HG03196 (cell line): ENCODE measurements at regions not wholly inside any gene's neighbourhood (a gene's known extent, or its start where the extent isn't known, plus 50 kb on each side); places are given as distances from the start of the nearest gene placed in this dataset.

Experiments used
- ATAC-seq: cut with Tn5 transposase; IDR thresholded peaks from one replicate; pipeline ENCODE4 v1.9.1; 2021; ENCODE audit not compliant: unreplicated experiment

DNA sequence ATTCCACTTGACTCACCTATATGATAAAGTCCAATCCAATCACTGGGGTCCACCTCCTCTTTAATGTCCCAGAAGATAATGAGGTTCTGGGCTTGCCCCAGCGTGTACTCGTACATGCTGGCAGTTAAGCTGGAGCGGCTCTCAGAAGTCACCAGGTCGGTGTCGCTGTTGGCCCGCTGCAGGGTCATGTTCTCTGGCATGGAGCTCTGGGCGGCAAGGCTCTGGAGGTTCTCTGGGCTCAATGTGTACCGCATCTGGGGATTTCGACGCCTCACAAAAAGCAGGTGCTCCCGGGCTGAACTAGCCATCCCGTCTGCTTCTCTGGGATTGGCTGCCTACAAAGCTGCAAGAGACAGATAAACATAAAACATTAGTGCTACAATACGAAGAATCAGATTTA is 206.4 kb upstream of the CCDC150 start:
- ATAC-seq, result no peak

DNA sequence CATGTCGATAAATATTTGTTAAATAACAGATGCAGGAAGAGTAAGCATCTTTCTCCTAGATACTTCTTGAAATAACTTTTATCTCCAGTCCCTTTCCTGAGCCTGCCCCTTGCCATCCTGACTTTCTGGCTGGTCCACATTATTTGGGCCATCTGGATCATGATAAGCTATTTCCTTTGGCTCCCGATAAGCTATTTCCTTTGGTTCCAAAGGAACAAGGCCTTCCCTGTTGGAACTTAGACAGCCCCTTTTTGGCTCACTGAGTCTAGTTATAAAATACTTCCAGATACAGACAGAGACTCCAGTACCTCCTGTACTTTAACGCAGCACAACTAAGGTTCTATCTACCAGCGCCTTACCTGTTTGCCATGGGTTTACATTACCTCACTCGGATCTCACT is 205.3 kb upstream of the CCDC150 start:
- no peak for ATAC-seq

DNA sequence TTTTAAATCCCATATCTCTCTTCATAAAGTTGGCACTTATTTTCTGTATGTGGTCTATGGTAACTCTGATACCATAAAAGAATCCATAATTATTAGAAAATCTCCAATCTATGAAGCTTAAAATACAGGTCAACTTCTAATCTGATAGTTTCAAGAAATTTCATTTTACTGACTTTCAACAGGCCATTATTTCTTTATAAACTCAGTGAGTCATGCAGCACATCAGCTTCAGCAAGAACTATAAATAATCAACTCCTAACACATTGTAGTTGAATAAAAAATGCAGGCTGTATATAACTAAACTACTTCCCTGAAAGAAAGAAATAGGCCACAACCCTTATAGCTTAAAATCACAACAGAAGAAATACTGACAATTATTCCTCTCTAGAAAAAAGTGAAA is 204.3 kb upstream of the CCDC150 start:
- ATAC-seq, result no peak

DNA sequence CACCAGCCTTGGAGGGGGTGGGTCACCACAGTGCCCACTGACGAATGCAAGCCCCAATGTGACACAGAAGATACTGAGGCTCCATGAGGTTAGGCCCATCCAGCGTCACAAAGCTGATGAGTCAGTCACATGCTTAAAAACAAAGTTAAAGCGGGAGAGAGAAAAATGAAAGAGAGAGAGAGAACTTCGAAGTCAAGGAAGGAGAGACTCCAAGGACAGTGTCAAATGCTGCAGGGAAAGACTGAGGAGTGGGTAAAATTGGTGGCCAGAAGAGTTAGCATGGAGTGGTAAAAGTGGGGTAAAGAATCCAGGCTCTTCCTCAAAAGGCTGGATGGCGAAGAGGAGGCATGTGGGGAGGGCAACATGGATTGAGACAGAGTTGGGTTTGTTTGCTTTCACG is 201.9 kb upstream of the CCDC150 start:
- ATAC-seq, result no peak

DNA sequence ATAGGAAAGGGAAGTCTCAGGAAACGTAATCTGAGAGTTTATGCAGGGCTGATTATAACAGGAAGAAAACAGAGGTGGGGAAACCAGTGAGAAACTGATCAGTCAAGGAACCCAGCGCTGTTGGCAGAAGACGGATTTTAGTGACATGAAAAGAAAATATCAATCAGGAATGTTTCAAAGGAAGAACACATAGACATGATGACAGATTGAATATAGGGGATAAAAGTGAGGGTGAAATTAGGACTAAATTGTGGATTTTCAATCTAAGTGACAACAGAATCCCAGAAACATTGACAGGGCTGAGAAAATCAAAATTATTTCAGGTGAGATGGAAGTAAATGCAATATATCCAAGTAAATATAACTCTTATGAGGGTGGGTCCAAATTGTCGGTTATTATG is 199.8 kb upstream of the CCDC150 start:
- ATAC-seq, result no peak

DNA sequence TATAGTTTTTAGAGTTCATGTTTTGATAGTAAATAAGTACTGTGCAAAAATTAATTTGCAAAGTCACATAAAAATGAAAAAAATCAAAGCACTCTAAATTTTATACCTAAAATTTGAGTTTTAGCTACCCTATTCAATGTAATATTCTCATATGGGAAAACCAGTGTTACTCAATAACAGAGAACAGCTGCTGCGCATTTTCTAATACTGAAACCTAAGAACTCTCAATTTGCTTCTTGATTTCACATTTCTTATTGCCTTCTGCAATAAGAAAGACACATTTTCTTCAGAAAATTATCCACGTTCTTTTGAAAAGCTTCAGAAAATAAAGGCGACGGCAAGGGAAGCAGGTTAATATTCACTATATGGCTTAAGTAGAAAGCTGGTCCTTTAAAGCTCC is 199.1 kb upstream of the CCDC150 start:
- ATAC-seq, result no peak

DNA sequence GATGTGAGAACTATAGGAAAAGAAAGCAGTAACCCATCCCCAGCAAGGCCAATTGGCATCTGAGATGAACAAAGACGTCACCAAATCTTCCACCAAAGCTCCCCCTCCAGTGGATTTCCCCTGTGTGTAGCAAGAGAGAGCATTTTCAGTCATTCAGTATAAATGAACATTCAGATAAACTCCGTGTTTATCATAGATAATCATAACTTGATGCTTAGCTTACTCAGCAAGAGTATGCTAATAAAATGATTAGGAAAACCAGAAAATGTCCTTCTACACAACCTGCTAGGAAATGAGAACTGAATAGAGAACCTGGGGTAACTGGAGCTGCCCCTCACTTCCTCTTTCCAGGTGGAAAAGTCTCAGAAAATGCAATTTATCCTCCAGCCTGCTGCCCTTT is 198.0 kb upstream of the CCDC150 start:
- no peak for ATAC-seq

DNA sequence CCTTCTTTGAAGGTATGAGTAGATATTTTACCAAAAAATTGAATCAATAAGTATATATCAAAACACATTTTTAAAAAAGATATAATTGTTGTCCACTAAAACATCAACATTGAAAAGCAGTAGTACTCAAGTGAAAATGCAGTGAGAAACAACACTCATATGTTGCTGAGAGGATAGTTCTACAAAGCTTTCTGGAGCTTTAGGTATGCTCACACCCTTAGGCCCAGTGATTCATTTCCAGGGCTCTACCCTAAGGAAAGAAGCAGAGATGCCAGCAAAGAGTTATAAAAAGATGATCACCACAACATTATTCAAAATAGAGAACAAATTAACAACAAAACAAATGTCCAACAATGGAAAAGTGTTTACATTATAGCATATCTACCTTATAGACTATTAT is 197.3 kb upstream of the CCDC150 start:
- ATAC-seq, result no peak

DNA sequence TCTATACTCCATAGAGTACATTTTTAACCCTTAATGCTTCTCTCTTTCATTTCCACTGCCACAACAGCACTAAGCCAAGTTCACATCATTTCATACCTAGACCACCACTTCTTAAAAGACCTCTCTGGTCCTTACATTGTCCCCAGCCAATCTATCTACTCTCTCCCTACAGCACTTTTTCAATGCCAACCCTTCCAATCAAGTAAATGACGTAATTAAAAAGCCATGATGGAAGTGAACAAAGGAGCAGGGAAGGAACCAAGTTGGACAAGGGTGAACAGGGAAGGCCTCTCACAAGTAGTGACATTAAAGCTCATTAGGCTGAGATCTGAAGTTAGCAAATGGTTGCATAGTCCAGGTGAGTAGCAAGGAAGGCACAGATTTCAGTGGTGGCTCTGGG is 195.1 kb upstream of the CCDC150 start:
- ATAC-seq, result no peak

DNA sequence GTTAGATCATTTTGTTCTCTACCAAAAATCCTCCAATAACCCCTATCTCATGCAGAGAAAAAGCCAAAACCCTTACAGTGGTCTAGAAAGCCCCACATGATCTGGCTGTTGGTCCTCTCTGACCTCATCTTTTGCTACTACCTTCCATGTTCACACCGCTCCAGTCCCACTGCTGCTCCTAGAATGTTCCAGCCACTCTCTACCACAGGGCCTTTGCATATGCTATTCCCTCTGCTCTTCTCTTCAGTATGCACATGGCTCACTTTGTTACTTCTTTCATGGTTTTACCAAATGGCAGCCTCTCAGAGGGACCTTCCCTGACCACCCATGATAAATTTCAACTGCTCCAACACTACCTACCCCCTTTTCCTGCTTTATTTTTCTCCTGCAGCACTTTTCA is 193.5 kb upstream of the CCDC150 start:
- no peak for ATAC-seq

DNA sequence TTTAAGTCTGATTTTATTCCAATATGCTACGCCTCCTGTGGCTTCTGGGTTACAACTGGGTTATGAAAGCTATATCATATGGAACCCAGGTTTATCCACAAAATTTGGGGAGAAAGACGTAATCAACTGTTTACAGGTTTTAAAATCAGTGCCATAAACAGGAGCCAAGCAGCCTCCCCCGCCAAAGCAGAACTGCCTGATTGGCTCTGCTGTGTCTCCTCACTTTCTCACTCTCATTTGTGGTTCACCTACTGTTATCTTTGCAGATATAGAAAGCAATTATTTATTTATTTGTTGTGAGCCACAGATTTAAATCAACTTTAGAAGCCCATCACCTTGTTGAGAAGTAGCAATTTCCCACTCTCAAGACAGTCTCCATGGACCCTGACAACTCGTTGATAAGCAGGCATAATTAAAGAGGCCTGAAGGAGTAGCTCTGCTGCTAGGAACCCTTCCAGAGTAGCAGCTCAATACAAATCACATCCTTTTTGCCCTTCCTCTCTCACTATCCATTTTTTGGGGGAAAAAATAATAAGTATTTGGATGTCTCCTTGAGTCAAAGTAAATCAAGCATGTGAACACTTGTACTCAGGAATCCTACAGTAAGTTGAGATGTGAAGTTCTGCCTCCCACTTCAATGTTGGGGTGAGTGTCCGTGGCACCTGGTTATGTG is 191.0 kb upstream of the CCDC150 start:
- ATAC-seq, result no peak

DNA sequence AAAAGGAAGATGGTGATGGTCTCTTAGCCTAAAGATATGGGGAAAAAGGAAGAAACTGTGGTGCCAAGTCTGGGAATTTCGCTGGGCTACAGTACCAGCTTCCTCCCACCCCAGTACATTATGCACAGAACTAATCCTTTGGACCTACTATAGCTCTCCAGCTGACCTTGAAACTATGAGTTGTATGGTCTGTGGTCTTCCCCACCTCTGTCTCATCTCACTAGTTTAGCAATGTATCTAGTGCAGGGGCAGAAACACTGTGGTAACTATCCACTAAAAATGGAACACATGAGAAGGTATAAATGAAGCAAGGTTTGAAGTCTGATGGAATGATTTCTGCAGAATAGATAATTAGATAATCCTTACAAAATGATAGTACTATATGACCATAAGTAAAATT is 190.4 kb upstream of the CCDC150 start:
- no peak for ATAC-seq

DNA sequence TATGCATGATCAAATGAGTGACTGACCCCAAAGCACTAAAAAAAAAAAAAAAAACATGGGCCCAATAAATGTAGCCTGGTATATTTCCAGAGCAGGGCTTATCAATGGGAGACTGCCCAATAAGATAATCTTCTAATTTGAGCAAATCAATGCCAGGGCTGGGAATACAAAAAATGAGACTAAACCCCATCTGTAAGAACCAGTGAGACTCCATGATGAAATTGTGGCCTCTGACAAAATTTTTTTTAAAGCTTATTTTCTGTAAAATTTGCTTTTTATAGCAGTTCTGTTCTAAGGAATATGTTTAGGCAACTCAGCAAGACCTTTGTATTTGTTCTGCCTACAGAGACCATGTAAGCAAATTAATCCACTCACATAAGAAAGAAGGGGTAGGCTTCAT is 186.8 kb upstream of the CCDC150 start:
- no peak for ATAC-seq

DNA sequence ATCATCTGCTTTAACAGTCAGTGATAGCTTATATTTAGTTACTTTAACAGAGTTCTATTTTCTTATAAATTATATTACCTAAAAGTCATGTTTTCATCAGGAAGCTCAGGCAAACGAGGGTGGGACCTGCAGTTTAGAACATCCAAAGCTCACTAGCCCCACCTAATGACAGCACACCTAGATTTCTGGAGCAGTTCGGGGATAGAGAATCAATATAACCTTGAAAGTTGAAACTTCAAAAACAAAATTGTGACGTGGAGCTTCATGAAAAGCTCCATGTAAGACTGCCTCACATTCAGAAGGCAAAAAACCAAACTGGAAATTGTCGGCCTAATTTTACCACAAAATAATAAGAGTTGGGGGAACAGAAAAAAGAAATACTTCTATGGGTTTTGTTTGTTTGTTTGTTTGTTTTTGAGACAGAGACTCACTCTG is 185.9 kb upstream of the CCDC150 start:
- no peak for ATAC-seq

DNA sequence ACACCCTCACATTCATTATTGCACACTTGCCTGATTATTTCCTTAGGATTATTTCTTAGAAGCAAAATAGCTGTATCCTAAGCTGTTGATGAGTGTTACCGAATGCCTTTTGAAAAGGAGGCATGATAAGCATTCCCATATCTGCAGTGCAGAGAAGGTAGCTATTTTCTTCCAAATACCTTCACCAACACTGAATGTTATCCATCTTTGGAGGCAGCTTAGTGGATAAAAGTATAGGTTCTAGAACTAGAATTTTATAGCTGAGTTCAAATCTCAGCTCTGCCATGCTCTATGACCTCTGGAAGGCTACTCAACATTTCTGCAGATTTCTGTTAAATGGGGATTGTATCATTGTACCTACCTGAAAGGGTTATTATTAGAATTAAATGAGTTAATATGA is 185.0 kb upstream of the CCDC150 start:
- ATAC-seq, result no peak

DNA sequence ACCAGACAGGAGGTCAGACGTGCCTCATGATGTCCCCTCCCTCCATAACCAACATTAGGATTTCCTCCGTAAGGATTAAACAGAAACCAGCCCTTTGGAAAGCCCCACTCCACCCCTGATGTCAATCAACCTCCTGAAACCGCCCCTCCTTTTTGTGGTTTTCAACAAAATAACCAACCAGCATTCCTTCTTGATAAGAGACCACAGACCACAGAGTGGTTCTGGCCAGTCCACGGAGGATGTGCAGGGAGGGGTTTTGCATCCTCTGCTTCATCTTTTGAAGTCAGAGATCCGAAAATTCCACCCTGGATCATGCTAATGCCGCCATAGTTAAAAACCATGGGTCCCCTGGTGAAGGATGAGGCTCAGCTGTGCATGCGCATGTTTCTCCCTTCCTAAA is 180.0 kb upstream of the CCDC150 start:
- no peak for ATAC-seq

DNA sequence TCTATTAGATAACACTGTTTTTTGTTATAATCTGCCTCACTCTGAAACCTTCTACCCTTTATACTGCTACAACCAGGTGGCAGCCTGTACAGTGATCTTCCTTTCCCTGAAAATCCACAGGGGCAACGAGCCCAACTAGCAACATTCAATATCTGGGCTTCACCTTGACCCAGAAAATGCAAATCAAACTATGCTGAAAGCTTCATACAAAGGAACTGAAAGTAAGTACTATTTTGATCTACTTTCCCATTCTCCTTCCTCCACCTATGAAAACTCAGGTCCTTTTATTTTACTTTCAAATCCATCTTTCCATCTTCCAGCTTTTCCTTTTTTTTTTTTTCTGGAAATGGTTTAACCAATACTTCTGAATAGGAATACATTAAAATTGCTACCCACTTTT is 175.8 kb upstream of the CCDC150 start:
- ATAC-seq, result no peak

DNA sequence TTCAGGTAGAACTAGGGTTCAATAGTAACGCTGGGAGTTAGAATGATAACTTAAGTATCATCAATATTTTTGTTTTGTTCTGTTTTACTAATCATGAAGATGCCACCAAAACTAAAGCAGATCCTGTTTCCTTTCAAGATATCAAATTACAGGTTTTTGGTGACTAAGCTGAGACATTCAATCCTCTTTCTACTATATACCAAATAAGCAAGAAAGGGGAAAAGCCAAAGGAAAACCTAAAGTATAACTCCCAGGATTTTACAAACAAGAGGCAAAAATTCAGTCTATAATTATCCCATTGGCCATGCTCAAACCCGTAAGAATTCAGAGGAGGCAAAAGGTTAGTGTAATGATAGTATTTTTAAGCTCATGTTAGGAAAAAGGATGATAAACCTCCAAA is 175.2 kb upstream of the CCDC150 start:
- ATAC-seq, result no peak

DNA sequence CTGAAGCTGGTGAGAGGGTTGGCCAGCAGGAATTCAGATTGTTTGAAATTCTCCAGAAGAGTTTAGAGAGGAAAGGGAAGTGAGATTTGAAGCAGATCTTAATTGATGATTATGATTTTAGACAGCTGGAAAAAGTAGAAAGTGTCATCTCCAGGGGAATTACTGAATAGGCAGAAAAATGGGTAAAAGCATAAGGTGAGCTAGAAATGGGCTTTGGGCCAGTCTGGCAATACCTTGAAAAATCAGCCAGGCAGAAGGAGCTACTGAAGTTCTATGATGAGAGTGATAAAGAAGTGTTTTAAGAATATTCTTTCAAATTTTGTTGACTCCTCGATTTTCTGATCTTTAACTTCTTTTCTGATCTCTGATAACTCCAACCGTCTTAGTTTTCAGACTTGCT is 172.9 kb upstream of the CCDC150 start:
- no peak for ATAC-seq

DNA sequence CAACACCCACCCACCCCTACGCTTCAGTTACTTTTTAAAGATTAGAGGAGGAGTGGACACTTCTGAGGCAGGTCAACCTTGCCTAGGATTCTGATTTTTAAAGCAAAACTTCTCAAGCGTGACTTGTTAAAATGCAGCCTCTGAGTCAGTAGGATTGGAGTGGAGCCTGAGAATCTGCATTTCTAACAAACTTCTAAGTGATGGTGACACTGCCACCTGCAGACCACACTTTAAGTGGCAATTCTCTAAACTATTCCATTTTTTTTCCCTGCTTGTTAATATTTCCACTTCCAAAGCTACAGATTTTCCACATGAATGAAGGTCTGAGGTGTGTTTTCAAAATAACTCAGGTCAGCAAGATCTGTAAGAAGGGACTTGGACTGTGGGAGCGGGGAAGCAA is 171.1 kb upstream of the CCDC150 start:
- ATAC-seq, result no peak

DNA sequence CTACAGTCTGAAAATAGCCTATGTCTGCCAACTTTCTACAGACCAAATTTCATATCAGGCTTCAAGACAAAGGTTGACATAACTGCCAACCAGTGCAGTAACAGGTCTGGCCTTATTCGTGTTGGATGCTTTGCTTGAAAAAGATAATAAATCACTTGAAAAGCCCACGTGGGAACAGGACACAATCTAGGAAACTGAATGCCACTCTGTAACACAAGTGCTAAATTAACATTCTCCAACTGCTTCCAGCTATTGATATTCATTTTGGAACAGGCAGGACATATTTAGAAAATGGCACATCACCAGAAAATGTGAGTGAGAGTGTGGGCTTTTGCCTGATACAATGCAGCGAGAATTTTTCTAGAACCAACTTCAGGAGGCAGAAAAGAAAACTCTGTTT is 165.9 kb upstream of the CCDC150 start:
- ATAC-seq, result no peak

DNA sequence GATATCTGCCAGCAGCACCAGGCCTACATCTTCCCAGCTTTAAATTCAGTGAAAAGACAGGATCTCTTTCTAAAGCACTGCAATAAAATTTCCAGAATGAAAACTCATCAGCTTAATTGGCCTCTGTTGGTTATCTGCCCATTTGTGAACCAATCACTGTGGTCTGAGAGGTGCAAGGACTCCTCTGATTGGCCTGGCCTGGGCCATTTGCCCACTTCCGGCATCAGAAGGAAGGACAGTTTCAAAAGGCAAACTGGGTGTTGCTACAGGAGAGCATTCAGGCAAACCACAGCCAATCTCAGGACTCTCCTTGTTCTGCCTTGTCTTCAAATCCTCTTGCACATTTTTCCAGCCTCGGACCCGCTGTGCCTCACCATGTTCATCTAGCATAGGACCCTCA is 163.9 kb upstream of the CCDC150 start:
- ATAC-seq, result no peak

DNA sequence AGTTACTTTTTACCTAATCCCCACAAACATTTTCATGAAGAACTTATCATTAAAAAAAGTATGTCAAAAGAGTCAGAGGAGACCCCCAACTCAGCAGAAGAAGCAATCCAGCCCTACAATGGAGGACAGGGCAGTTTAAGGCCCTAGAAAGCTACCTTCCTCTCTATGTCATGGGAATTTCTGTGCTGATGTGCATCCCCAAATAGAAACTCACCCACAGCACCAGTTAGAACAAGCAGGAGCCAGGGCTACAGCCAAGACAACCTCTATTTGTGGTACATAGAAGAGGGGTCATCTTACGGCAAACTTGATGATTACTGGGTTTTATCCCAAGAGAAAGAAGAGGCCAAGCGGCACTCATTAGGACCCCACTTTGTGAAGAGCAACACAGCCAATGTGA is 160.9 kb upstream of the CCDC150 start:
- ATAC-seq, result no peak

DNA sequence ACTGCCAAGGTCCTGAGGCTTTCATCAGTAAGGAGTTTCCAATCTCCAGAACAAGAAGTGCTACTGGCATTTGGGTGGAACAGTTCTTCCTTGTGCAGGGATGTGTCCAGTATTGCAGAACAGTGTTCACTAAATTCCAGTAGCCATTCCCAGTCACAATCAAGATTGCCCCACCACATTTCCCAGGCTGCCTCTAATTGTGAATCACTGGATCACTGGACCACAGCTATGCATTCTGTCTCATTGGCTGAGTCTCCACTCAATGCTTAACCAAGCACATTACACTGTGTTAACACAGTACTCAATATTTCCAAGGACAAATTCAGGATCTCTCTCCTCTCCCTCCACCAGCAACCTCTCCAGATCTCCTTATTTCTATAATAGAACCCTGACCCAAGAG is 160.2 kb upstream of the CCDC150 start:
- no peak for ATAC-seq
